A673 (cell line): ENCODE measurements at regions not wholly inside any gene's neighbourhood (a gene's known extent, or its start where the extent isn't known, plus 50 kb on each side); places are given as distances from the start of the nearest gene placed in this dataset.

Experiments used
- BruUV-seq: library from RNA; stranded (reverse); fragments of 400-500 nt; replicated peaks from 2 replicates; lab custom pipeline; 2021; lab: Mats Ljungman, UMichigan
- CTCF ChIA-PET: fragments of 300-600 bp; sonication (Branson Sonifier 250); formaldehyde crosslinking; loops from one replicate; lab custom pipeline; 2022; ENCODE audit warnings: antibody characterized with exemption; lab: Charles Lee
- POLR2A ChIA-PET: fragments of 300-600 bp; sonication (Branson Sonifier 250); formaldehyde crosslinking; loops from one replicate; lab custom pipeline; 2022; ENCODE audit warnings: antibody characterized with exemption; ENCODE audit not compliant: low non-redundant PET; lab: Charles Lee
- DNase-seq: peaks from one replicate; pipeline ENCODE4 v3.0.0-alpha.2; 2015; ENCODE audit warnings: low spot score
- H3K27ac ChIP-seq: fragments of 200-600 bp; sonication (generic); 2 replicates; pipeline ENCODE4 v1.5.1; 2016; ENCODE audit warnings: mixed run types, low read depth, mild to moderate bottlenecking, mixed read lengths, antibody characterized with exemption, low read length; ENCODE audit not compliant: poor library complexity, severe bottlenecking
- H3K27me3 ChIP-seq: fragments of 200-600 bp; sonication (generic); replicated peaks from 2 replicates; pipeline ENCODE4 v1.6.1; 2017; ENCODE audit warnings: mixed run types, low read depth, mild to moderate bottlenecking, mixed read lengths, antibody characterized with exemption, low read length; ENCODE audit not compliant: insufficient read depth, poor library complexity
- H3K36me3 ChIP-seq: fragments of 200-600 bp; sonication (generic); 2 replicates; pipeline ENCODE4 v1.6.1; 2016; ENCODE audit warnings: mixed run types, mild to moderate bottlenecking, mixed read lengths, antibody characterized with exemption, low read length; ENCODE audit not compliant: insufficient read depth, poor library complexity, severe bottlenecking
- H3K4me1 ChIP-seq: fragments of 200-600 bp; sonication (generic); 2 replicates; pipeline ENCODE4 v1.6.1; 2017; ENCODE audit warnings: mixed run types, mild to moderate bottlenecking, mixed read lengths, antibody characterized with exemption, low read length; ENCODE audit not compliant: insufficient read depth, poor library complexity, severe bottlenecking
- H3K4me3 ChIP-seq: fragments of 200-600 bp; sonication (generic); 2 replicates; pipeline ENCODE4 v1.5.1; 2016; ENCODE audit warnings: low read depth, mixed run types, mild to moderate bottlenecking, mixed read lengths, low read length; ENCODE audit not compliant: poor library complexity, severe bottlenecking
- H3K9me3 ChIP-seq: fragments of 200-600 bp; sonication (generic); 2 replicates; pipeline ENCODE4 v1.6.1; 2016; ENCODE audit warnings: mixed run types, low read depth, mild to moderate bottlenecking, mixed read lengths, antibody characterized with exemption, low read length; ENCODE audit not compliant: poor library complexity, severe bottlenecking
- EZH2 ChIP-seq: fragments of 200-600 bp; sonication (generic); IDR thresholded peaks from 2 replicates; pipeline ENCODE4 v1.6.1; 2017; ENCODE audit warnings: borderline replicate concordance, low read depth, mild to moderate bottlenecking, mixed read lengths, antibody characterized with exemption, low read length; ENCODE audit not compliant: poor library complexity, severe bottlenecking
- intact Hi-C: fragments of 100-400 bp; cut with micrococcal nuclease; formaldehyde crosslinking; loops from one replicate; pipeline ENCODE4 v1.10.0; 2022; ENCODE audit not compliant: unreplicated experiment
- TF ChIP-seq, protein P1 (sequence below): fragments of 300-800, 200-600 bp; sonication (generic); conservative IDR thresholded peaks from 2 replicates; pipeline ENCODE4 v1.5.1; 2017; ENCODE audit warnings: low read depth, mild to moderate bottlenecking, antibody characterized with exemption, low read length, moderate library complexity, mixed read lengths

DNA sequence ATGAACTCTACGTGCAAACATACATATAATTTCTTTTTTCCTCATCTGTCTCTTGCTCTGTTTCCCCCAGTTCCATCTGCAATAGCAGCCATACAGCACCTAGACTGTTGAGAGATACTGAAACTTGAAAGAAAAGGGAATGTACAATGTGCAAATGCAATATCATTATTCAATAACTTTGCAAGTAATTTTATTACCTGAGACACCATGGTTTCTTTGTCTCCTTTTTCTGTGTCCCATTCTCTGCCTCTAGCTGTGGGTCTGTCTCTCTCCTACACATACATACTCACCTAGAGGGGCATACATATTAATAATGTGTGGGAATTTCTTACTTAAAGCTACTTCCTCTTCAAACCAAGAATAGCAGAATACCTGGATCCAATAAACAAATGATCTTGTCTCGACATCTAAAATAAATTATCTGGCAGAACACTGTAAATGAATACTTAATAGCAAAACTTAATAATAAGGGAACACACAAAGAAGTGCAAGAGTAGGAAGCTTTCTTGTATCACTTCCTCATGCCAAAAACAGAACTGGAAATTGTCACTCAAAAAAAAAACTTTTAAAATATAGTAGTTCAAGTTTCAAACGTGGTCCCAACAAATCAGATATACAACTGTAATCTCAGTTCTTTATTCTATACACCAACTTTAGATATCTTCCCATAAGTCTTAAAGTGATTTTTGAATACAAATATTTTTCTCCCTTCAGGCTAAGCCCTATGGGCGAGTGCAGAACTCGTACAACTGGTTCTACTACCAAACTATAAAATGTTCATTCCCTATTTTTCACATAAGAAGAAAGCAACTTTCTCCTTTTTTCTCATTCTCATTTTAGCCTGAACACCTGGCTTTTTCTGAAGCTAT, 194.6 kb downstream of the NRIP1 start:
- TF ChIP-seq, protein P1, sequence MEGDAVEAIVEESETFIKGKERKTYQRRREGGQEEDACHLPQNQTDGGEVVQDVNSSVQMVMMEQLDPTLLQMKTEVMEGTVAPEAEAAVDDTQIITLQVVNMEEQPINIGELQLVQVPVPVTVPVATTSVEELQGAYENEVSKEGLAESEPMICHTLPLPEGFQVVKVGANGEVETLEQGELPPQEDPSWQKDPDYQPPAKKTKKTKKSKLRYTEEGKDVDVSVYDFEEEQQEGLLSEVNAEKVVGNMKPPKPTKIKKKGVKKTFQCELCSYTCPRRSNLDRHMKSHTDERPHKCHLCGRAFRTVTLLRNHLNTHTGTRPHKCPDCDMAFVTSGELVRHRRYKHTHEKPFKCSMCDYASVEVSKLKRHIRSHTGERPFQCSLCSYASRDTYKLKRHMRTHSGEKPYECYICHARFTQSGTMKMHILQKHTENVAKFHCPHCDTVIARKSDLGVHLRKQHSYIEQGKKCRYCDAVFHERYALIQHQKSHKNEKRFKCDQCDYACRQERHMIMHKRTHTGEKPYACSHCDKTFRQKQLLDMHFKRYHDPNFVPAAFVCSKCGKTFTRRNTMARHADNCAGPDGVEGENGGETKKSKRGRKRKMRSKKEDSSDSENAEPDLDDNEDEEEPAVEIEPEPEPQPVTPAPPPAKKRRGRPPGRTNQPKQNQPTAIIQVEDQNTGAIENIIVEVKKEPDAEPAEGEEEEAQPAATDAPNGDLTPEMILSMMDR: no peak
- TF ChIP-seq EZH2: no peak
- CTCF ChIA-PET: no interaction called here
- H3K4me1 ChIP-seq: no peaks in the 10 kb centered on the region
- H3K27me3 ChIP-seq: no peaks in the 10 kb centered on the region
- DNase-seq: no peak
- H3K9me3 ChIP-seq: no peaks in the 10 kb centered on the region
- BruUV-seq: no TSS peak
- H3K27ac ChIP-seq: no peak overlapping the region
- POLR2A ChIA-PET: no interaction called here
- no peak overlapping the region for H3K4me3 ChIP-seq
- H3K36me3 ChIP-seq: no peaks in the 10 kb centered on the region
- intact Hi-C loops: loop anchor here (10.0 kb wide), 3 partner anchors 195 to 605 kb away; partner anchors contain the start of gene NRIP1

DNA sequence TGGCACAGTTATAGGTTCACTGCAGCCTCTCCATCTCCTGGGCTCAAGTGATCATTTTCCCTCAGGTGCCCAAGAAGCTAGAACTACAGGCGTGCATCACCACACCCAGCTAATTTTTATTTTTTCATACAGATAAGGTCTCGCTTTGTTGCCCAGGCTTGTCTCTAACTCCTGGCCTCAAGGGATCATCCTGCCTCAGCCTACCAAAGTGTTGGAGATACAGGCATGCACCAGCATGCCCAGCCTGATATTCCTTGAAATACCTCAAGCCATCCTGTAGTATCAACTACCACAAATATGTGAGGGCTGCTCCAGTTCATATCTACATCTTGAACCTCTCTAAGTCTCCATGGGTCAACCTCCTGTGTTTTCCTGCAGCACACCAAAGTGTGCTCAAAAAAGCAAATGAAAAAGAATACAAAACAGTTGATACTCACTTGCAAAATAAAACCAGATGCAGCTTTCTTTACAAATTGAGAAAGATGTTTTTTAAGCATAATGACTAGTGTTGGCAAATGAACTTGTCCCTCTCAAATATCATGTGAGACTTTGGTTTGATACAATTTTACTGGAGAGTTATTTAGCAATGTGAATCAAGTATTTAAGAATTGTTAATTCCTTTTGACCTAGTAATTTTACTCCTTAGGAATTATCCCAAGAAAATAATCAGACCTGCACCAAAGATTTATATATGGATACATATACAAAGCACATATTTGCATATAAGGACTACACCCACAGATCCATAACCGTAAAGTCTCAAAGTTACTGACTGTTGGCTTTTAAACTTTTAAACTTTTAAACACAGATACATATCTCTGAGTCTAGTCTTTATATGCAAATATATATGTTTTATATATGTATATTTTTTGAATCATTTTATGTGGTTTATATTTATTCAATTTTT, 197.7 kb downstream of the NRIP1 start:
- POLR2A ChIA-PET: no interaction called here
- BruUV-seq: no TSS peak

More for the DNA sequence above, 197.7 kb downstream of the NRIP1 start:
- no peaks in the 10 kb centered on the region for H3K9me3 ChIP-seq
- no peaks in the 10 kb centered on the region for H3K27me3 ChIP-seq
- no peaks in the 10 kb centered on the region for H3K36me3 ChIP-seq
- no peaks in the 10 kb centered on the region for H3K4me1 ChIP-seq
- no peak overlapping the region for H3K27ac ChIP-seq
- no peak for DNase-seq
- TF ChIP-seq EZH2: no peak
- TF ChIP-seq, protein P1: no peak
- CTCF ChIA-PET: no interaction called here
- intact Hi-C loops: loop anchor here (10.0 kb wide), 3 partner anchors 198 to 602 kb away; partner anchors contain the start of gene NRIP1
- no peak overlapping the region for H3K4me3 ChIP-seq
